Superior temporal gyrus (tissue), 1 donor: ENCODE measurements at regions not wholly inside any gene's neighbourhood (a gene's known extent, or its start where the extent isn't known, plus 50 kb on each side); places are given as distances from the start of the nearest gene placed in this dataset.

ENCODE experiments used
- DNase-seq: peaks from one replicate; pipeline ENCODE4 v3.0.0-alpha.2; 2016; ENCODE audit errors: extremely low spot score

DNA sequence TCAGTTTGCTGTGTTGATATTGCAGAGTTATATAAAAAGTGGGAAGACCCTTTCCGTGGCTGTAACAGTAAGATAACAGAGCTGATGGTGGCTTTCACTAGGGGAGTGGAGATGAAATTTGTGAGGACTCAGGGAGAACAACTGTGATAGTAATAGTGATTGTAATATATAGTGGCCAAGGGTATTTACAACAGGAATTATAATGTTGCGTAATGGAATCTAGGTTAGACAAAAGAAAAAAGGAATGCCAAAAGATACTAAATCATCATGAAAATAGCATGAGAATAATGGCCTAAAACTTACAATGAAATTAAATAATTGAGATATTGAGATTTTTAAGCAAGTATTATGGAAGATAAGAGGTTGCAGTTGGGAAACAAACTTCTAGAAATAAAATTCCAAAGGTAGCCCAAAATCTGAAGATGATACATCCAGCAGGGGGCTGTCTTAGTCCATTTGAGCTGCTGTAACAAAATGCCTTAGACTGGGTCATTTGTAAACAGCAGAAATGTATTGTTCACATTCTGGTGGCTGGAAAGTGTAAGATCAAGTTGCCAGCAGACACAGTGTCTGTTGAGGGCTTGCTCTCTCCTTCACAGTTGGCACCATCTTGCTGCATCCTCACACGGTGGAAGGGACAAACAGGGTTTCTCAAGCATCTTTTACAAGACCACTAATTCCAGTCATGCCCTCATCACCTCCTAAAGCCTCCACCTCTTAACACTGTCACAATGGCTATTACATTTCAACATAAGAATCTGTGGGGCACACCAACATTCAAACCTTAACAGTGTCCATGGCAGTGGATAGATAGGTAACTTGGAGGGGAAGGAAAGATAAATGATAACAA lies 711.2 kb downstream of the MRPL39 start:
- peak; percentile 23 for DNase-seq

DNA sequence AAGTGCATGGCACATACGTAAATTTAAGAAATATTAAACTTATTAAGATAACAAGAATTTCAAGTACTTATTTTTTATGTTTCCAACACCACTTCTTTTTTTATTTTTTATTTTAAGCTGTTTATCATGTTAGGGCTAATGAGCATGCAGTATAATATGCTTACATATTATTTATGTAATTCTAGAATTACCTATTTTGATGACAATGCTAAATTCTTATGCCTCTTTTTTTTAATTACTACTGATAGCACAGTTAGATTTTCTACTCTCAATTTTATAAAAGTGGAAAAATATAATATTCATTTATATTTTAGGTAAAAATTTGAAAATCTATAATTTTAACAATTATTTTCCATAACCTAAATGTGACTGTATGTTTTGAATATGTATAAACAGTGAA lies 713.0 kb downstream of the MRPL39 start:
- no peak for DNase-seq

DNA sequence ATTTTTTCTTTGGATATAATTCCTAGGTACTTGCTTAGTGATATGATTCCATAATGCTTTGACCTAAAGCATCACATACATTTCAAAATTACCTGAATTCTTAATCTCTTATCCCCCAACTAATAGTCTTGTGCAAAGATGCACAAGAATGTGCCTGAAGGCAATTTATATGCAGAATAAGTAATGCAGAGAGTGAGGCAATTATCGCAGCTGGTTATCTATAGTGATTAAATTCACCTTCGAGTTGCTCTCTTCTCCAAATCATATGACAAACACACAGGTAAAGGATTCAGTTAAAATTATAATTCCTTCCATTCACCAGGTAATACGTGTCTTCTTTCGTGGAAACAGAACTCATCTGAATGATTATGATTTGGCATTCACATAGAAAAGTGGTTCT lies 717.3 kb downstream of the MRPL39 start:
- DNase-seq, result no peak

DNA sequence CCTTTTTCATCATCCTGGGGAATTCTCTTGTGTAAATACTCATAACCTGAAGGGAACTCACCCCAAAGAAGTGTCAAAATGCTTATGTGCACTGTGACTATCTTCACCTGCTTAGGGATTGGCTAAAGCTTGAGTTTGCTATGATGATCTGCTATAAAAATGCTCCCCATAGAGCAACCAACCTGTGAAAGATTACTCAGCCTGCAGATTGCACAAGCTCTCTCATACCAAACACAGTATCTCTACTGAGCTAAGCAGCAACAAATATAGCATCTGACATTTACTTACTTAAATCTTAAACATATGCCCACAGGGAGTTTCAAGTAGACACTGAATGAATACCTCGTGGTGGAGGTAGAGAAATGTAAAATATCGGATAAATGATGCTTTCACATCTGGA lies 725.8 kb downstream of the MRPL39 start:
- no peak for DNase-seq

DNA sequence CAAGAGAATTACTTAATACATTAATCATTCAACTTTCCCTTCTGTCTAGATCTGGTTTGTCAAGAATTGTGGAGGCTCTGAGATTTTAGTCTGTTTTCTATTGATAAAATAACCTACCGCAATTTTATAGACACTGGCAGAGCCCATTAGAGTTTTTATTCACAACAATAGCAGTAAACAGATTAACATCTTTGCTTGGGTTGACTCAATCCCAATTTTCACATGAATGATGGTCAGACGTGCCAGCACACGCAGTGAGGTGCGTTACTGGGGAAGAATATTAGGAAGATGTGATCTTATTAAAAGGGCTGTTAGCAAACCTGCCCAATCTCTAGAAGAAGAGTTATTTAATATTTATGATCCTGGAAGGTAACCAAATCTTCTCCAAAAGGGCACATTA lies 736.6 kb downstream of the MRPL39 start:
- DNase-seq, result no peak

DNA sequence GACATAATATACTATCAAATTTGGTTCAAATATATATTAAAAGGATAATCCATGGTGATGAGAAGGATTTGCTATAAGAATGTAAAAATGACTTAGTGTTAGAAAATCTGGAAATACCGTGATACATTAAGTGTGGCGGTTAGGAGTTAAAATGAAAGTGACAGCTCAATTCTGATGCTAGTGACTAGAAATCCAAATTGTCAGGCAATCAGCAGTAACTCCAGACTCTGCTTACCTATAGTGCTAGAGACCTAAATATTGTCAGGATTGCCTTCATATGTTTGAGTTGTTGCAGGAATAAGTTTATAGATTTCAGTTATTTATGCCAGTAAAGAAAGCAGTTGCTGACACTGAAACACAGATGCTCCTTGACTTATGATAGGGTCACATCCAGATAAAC lies 737.4 kb downstream of the MRPL39 start:
- no peak for DNase-seq

DNA sequence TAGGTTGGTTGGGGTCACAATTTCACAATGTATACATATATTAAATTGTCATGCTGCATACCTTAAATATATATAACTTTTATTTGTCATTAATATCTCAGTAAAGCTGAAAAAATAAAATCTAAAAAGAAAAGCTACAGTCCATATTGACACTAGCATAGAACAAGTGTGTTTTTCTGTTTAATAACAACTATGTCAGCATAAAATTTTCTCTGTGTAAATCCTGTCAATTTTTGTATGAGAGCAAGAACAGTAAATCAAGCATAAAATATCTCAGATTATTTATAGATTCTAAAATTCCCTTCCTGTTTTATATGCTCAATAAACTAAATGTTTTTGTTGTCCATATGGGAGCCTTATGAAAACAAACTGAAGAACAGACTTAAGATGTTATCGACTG lies 739.2 kb downstream of the MRPL39 start:
- no peak for DNase-seq

DNA sequence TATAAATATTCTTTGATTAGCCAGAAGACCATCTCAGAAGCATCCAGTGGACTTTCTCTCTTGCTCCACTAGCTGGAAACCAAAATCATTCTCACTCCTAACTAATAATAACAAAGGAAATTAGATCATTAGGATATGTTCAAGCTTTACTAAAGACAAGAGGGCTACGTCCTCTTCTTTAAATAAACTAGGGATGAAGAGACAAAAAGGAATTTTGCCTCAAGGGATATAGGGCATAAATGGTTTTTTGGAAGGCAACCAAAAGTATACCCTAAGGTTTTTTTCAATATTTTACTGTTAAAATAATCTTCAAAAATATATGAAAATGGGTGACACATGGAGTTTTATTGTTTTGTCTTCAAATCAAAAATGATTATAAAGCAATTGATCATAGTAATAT lies 745.8 kb downstream of the MRPL39 start:
- DNase-seq, result no peak

DNA sequence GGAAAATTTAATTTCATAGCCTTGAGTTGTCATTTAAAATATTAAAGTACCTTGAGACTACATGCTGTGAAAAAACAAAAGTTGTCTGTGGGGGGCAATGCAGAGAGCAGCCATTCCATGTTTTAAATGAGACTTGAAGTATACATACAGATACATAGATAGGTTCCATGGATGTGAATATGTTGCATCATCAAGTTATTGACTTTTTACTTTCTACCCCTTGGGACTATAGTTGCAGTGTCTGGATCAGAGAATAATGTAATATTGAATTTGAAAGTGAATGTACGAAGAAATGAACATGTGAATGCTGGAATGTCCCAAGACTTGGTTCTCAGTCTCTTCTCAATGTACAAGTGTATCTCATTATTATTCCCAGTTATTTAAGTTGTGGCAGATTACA lies 751.0 kb downstream of the MRPL39 start:
- DNase-seq, result no peak

DNA sequence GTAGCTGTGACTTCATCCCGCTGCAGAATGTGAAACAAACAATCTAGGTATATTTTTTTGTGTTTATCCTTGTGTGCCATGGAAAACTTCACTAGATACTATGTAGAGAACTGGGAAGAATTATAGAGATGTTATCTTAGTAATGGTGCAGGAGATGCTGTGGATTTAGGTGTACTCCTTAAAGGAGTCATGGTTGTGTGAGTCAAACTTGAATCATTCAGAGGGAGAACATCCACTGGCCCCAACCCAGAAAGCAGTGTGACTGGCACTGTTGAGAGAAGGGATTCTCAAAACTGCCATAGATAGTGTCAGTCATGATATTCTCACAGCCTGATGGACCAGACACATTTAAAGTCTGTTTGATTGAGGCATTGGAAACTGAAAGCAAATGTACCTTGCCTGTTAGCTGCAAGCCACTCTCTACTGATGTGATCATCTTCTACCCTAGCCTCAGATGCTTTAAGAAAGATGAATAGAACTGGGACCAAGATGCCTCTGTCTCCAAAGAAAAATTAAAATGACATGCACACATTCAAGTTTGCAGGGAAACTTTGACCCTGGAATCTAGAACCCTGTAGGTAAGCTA lies 754.6 kb downstream of the MRPL39 start:
- DNase-seq, result no peak

DNA sequence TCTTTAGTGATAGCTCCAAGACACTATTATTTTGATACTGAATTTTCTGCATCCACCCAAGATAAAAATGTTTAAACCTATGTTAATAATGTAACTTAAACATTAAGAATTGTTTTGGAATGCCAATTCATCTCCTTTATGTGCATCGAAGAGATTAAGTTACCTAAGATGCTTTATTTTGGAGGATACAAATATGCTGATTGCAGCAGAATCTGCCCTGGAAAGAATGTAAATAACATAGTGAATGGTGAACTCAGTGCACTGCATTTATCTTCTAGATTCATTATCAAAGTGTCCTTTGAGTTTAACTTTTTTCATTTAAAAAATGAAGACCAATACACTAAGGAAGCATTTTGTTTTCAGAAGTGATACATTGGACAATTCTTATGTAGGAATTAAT lies 757.2 kb downstream of the MRPL39 start:
- no peak for DNase-seq

DNA sequence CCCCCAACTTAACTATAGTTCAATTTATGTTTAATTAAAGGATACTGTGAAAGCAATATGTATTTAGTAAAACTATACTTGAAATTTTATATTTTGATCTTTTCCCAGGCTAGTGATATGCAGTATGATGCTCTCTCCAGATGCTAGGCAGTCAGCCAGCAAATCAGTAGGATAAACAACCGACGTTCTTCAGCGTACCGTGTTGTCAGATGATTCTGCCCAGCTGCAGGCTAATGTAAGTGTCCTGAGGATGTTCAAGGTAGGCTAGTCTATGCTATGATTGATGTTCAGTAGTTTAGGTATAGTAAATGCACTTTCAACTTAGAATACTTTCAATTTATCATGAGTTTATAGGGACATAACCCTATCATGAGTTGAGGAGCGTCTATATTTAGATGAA lies 762.6 kb downstream of the MRPL39 start:
- no peak for DNase-seq

DNA sequence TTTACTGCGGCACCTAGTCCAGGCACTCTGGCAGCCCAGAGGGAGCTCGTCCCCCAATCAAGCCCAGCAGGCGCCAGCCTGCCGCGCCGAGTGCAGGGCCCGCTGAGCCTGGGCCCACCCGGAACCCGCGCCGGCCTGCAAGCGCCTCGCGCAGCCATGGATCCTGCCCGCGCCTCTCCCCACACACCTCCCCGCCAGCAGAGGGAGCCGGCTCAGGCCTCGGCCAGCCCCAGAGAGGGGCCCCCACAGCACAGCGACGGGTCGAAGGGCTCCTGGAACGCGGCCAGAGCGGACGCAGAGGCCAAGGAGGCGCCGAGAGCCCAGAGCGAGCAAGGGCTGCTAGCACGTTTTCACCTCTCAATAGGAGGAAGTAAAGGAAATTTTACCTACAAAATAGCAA lies 767.0 kb downstream of the MRPL39 start:
- DNase-seq, result no peak

DNA sequence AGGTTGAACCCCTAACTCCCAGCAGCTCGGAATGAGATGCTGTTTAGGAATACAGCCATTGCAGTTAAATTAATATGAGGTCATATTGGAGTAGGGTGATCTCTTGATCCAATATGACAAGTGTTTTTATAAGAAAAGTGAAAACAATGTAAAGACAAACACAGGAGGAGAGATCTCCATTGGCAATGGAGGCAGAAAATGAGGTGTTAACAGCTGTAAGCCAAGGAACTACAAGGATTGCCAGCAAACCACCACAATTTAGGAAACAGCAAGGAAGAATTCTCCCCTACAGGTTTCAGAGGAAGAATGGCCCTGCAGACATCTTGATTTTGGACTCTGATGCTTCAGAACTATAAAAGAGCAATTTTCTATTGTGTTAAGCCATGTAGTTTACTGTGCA lies 774.3 kb downstream of the MRPL39 start:
- DNase-seq, result no peak

DNA sequence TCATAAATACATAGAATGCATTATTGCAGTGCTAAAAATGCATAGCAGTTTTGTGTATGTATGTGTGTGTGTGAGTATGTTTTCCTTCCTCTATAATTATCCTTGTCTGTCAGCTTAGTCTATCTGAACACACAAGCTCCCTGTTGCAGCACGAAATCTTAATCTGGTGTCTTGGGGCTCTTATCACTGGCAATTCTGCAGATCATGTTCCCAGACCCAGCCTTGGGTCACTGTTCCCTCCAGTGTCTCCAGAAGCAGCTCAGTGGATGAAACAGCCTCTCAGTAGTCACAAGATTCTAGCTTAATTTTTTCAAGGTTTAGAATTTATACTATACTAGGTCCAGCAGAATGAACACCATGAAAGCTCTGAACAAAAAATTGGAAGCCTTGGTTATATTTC lies 777.9 kb downstream of the MRPL39 start:
- DNase-seq, result no peak

DNA sequence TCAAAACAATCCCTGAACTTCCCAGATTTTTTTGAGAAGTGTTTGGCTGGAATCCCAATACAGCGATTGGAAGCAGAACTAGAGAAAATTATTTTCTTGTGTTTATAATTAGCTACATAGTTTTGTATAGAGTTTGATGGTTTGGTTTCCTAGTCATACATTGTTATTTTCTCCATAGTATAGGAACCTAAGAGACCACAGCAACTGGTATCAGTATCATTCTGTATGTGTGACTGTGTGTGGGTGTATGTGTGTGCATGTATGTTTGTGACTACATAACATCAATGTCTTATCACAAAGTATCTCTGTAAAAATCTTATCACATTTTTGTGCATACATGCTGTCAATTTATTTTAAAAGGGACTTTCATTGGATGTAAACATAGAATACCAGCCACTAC lies 780.5 kb downstream of the MRPL39 start:
- no peak for DNase-seq

DNA sequence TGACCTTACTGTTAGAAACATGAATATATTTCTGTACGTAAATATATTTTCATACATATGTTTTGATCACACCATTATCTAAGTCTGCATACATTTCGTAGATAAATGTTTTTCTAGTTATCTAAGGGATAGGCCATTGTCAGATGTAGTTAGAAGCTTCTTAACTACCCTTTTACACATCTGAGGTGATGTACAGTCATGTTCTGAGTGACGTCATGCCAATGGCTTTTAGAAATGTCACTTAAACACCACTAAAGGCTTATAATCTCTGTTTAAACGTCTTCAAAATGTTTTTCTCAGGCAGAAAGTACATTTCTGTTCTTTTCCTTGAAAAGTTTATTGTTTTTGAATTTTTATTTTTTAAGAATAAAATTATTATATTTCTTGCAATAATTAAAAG lies 781.9 kb downstream of the MRPL39 start:
- DNase-seq, result no peak

DNA sequence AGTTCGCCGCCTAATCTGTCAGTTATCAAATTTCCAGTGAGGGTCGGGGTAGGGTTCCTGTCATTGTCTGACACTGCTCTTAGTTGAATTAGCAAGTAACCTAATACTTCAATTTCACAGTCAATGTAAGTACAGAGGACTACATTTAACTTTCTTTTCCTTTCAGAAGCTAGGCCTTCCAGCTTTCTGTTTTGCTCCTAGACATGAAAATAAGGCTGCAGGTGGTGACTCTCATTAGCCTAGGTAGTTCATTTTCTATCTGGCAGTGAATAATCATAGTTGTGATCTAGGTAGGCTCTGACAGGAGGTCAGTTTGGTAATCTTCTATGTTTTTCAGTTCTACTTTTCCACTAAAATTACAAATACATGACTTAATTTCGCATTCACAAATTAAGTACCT lies 783.1 kb downstream of the MRPL39 start:
- no peak for DNase-seq

DNA sequence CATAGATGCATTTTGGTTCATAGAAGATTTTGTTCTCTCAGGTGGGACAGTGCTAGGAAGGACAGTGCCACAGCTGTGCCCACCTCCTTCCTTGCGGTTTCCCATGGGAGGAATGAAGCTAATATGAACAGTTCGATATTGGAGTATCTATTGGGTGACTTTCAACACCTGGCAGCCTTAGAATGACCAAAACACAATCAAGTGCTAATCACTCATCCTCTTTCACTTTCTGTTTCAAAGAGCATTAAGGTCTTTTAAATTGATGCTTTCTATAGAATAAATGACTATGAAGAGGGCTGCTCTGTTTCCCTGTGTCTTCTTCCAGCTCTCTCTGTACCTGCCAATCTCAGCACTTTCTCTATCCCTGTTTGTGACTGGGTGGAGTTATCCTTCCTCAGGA lies 784.0 kb downstream of the MRPL39 start:
- DNase-seq, result no peak

DNA sequence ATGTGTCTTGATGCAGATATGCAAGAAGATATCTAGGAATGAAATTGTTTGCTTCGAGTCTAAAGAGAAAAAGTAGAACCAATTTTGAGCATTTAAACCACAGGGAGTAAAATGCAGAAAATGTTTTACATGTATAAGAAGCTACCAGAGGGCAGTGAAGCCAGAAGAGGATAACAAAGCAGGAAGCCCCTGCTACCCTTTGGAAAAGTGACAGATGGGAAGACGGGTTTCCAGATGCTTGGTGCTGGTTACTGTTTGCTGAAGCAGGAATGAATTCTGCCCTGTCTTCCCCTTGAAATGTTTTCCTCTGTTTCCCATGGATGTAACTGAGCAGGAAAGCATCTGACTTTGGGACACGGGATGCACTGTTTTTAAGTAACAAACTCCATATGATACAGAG lies 822.2 kb downstream of the MRPL39 start:
- DNase-seq, result no peak

DNA sequence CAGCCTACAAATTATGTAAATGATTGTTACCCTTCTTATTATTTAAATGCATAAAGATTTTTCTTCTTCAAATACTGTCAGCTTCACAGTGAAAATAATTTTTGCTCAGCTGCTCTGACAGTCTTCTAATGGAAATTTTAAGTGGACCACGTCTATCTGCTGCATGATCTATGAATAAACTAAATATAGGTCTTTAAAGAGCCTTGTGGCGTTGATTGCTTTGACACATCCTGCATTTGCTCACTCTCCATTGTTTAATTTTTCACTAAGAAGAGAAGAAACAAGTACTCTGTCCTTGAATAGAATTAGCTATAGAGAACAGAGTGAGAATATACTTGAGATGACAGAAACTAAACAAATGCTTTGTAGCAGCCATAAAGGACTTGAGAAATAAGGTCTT lies 826.1 kb downstream of the MRPL39 start:
- no peak for DNase-seq

DNA sequence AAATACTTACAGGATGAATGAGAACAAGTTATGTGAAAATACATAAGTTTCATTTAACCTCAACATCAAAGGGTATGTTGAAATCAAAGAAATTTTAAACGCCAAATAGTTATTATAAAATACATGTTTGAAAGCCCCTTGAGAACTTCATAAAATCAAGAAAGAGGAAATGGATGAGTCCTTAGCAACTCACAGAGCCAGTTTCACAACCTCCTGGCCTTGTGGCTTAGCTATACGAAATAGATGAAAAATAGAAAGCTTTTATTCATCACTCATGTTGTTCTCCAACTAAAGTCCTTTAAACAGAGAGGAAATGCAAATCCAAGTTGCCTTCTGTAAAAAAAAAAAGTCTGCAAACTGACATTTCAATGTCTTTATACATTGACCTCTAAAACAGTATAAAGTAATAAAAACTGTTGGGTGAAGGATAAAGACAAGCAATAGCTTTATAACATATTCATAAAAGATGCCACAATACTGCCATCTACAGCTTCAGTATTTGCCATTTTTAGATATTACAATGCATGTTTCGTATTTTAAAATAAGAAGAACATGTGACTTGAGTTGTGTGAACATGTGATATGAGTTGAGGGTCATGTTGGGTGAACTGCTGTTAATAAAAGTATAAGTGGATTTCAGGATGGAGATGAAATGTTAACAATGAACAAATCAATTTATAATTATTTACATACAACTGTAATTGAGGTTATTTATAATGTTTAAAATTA lies 847.8 kb downstream of the MRPL39 start:
- no peak for DNase-seq

DNA sequence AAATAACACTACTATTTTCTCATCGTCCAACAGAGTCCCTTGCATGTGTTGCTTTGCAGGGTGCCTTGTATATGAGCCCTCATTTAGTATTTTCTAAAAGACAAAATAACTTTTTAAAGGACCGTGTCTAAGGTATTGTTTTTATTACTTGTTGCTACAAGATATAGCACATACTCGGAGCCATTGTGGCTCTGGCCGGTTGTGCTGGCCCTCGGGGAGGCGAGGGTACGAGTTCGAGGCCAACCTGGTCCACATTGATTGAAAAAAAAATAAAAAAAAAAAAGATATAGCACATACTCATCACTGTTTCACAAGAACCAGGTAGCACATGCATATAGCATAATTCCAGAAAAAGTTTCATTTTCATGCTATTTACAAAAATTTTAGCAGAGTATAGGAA lies 869.2 kb downstream of the MRPL39 start:
- no peak for DNase-seq
